GM13977 (cell line): ENCODE measurements at regions not wholly inside any gene's neighbourhood (a gene's known extent, or its start where the extent isn't known, plus 50 kb on each side); places are given as distances from the start of the nearest gene placed in this dataset.

ENCODE experiments used
- DNase-seq: peaks from one replicate; pipeline ENCODE4 v3.0.0; 2012; ENCODE audit warnings: low spot score
- CTCF ChIP-seq: IDR thresholded peaks from 2 replicates; pipeline ENCODE4 v1.5.1; 2012; ENCODE audit warnings: mild to moderate bottlenecking, control low read depth; ENCODE audit not compliant: insufficient read depth; ENCODE audit errors: extremely low read depth, missing control alignments
- in situ Hi-C: fragments of 300-500 bp; cut with MboI; formaldehyde crosslinking; loops from one replicate; pipeline ENCODE4 v1.12.0; 2022; ENCODE audit warnings: low sequenced_read_pairs, low pct_unique_long_range_greater_than_20kb, mixed read lengths, inconsistent platforms; ENCODE audit not compliant: unreplicated experiment

GRCh38 chrX:40504801-40505605 is 75.8 kb upstream of the ATP6AP2 start:
- no peak for DNase-seq
- no peak for TF ChIP-seq CTCF
- in situ Hi-C loops, result no loop called here

GRCh38 chrX:40503094-40503493 is 77.7 kb upstream of the ATP6AP2 start:
- no peak for TF ChIP-seq CTCF
- DNase-seq, result no peak
- in situ Hi-C loops, result no loop called here

GRCh38 chrX:40502688-40503087 is 78.1 kb upstream of the ATP6AP2 start:
- no peak for TF ChIP-seq CTCF
- in situ Hi-C loops, result no loop called here

GRCh38 chrX:40501164-40501855 is 79.5 kb upstream of the ATP6AP2 start:
- in situ Hi-C loops, result no loop called here
- TF ChIP-seq CTCF, result no peak
- DNase-seq, result no peak

More at GRCh38 chrX:40502688-40503087, 78.1 kb upstream of the ATP6AP2 start:
- no peak for DNase-seq

- in situ Hi-C loops, result no loop called here
- TF ChIP-seq CTCF, result no peak
- no peak for DNase-seq
Measured at GRCh38 chrX:40496728-40497127, 84.0 kb upstream of the ATP6AP2 start.

- no peak for TF ChIP-seq CTCF
- in situ Hi-C loops, result no loop called here
- DNase-seq, result no peak
Measured at GRCh38 chrX:40495659-40496058, 85.1 kb upstream of the ATP6AP2 start.
